B cell (primary cell): ENCODE measurements at regions not wholly inside any gene's neighbourhood (a gene's known extent, or its start where the extent isn't known, plus 50 kb on each side); places are given as distances from the start of the nearest gene placed in this dataset.

Source experiments
- EZH2 ChIP-seq: IDR thresholded peaks from 2 replicates; pipeline ENCODE4 v1.6.1; 2012; ENCODE audit warnings: borderline replicate concordance, low read depth, mild to moderate bottlenecking, moderate library complexity, low read length; ENCODE audit not compliant: insufficient read depth, poor library complexity, severe bottlenecking
- TF ChIP-seq, protein P1 (sequence below): fragments of 200-600 bp; IDR thresholded peaks from one replicate; pipeline ENCODE4 v1.8.0; 2022; ENCODE audit warnings: antibody characterized with exemption, mild to moderate bottlenecking

DNA sequence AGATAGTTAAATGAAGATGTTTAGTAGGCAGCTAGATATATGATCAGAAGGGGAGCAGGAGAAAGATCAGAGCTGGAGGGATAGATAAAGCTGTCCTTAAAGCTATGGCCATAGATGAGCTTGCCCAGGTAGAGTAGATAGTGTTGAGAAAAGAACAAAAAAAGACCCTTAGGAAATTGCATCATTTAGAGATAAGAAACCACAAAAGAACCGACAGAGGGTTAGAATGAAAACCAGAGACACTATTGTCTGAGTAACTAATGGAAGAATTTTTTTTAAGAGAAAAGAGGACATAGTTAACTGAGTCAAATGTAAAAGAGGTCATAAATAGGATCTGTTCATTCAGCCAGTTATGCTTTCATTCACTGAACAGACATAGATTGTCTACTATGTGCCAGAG is 101.8 kb downstream of the TNFAIP3 start:
- TF ChIP-seq, protein P1, sequence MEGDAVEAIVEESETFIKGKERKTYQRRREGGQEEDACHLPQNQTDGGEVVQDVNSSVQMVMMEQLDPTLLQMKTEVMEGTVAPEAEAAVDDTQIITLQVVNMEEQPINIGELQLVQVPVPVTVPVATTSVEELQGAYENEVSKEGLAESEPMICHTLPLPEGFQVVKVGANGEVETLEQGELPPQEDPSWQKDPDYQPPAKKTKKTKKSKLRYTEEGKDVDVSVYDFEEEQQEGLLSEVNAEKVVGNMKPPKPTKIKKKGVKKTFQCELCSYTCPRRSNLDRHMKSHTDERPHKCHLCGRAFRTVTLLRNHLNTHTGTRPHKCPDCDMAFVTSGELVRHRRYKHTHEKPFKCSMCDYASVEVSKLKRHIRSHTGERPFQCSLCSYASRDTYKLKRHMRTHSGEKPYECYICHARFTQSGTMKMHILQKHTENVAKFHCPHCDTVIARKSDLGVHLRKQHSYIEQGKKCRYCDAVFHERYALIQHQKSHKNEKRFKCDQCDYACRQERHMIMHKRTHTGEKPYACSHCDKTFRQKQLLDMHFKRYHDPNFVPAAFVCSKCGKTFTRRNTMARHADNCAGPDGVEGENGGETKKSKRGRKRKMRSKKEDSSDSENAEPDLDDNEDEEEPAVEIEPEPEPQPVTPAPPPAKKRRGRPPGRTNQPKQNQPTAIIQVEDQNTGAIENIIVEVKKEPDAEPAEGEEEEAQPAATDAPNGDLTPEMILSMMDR = no peak
- no peak for TF ChIP-seq EZH2
